ENCODE measurements at regions not wholly inside any gene's neighbourhood (a gene's known extent, or its start where the extent isn't known, plus 50 kb on each side); places are given as distances from the start of the nearest gene placed in this dataset.

- no peak overlapping the region for H3K4me3 ChIP-seq (ENCODE audit: low read length)
- no peak for DNase-seq (ENCODE audit: low read depth)
- TF ChIP-seq CTCF (conservative IDR thresholded peaks at IDR 0.05; ENCODE audit: low read depth, low read length) = no peak
Measured at GRCh38 chr1:110816945-110817344, 56.0 kb upstream of the CD53 start.

- TF ChIP-seq CTCF (conservative IDR thresholded peaks at IDR 0.05; ENCODE audit: low read depth, low read length) = no peak
- no peak overlapping the region for H3K4me3 ChIP-seq (ENCODE audit: low read length)
- DNase-seq (ENCODE audit: low read depth) = no peak
Measured at GRCh38 chr1:110811529-110811928, 61.4 kb upstream of the CD53 start.

GRCh38 chr1:110800079-110800478, 72.9 kb upstream of the CD53 start:
- no peak for DNase-seq (ENCODE audit: low read depth)
- no peak overlapping the region for H3K4me3 ChIP-seq (ENCODE audit: low read length)
- no peak for TF ChIP-seq CTCF (conservative IDR thresholded peaks at IDR 0.05; ENCODE audit: low read depth, low read length)

- no peak for DNase-seq (ENCODE audit: low read depth)
- TF ChIP-seq CTCF (conservative IDR thresholded peaks at IDR 0.05; ENCODE audit: low read depth, low read length) = no peak
- no peak overlapping the region for H3K4me3 ChIP-seq (ENCODE audit: low read length)
Measured at GRCh38 chr1:110798691-110799256, 74.2 kb upstream of the CD53 start.

DNA sequence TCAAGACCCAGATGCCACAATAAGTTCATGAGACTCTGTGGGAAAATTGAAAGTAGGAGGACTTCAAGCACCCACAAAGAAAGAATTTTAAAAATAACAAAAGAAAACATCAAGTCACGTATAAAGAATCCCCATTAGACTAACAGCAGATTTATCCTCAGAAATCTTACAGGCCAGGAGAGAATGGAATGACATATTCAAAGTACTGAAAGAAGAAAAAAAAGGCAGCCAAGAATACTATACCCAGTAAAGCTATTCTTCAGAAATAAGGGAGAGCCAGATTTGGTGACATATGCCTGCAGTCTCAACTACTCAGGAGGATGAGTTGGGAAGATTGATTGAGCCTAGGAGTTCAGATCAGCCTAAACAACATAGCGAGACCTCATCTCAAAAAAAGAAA, 84.3 kb upstream of the CD53 start:
- H3K4me3 ChIP-seq (ENCODE audit: low read length) = no peak overlapping the region

GRCh38 chr1:110787328-110788071, 85.4 kb upstream of the CD53 start:
- H3K4me3 ChIP-seq (ENCODE audit: low read length) = no peak overlapping the region
- no peak for DNase-seq (ENCODE audit: low read depth)
- no peak for TF ChIP-seq CTCF (conservative IDR thresholded peaks at IDR 0.05; ENCODE audit: low read depth, low read length)

More for the DNA sequence above, 84.3 kb upstream of the CD53 start:
- TF ChIP-seq CTCF (conservative IDR thresholded peaks at IDR 0.05; ENCODE audit: low read depth, low read length) = no peak
- no peak for DNase-seq (ENCODE audit: low read depth)

GRCh38 chr1:110786802-110787327, 86.1 kb upstream of the CD53 start:
- TF ChIP-seq CTCF (conservative IDR thresholded peaks at IDR 0.05; ENCODE audit: low read depth, low read length) = no peak
- H3K4me3 ChIP-seq (ENCODE audit: low read length) = no peak overlapping the region
- DNase-seq (ENCODE audit: low read depth) = no peak
